SH-SY5Y (cell line): ENCODE measurements at regions not wholly inside any gene's neighbourhood (a gene's known extent, or its start where the extent isn't known, plus 50 kb on each side); places are given as distances from the start of the nearest gene placed in this dataset.

Experiments
- GATA2 ChIP-seq: IDR thresholded peaks from 2 replicates; pipeline ENCODE4 v1.6.1; 2011; ENCODE audit warnings: mild to moderate bottlenecking, low read depth, low read length
- GATA3 ChIP-seq: IDR thresholded peaks from 2 replicates; pipeline ENCODE4 v1.6.1; 2011; ENCODE audit warnings: low read depth, mild to moderate bottlenecking, low read length, moderate library complexity

DNA sequence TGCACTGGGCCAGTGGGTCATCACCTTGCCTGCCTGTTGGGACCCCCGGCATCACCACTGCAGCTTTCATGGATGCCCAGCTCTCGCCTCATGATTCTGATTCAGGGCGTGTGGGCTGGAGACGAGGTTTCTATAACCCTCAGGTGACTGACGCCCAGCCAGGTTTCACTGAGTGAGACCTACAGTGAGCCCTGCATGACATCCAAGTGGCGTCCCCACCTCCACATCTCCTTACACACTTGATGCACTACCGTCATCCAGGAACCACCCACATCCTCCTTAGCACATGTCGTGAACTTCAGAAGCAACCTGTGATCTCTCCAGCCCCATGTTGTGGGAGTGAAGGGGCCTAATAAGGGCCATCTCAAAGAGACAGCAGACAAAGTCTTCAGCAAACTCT, 257.5 kb downstream of the CTTN start:
- TF ChIP-seq GATA2 (no peak), GATA3 (no peak)
